Bronchial epithelial cell (primary cell): ENCODE measurements at regions not wholly inside any gene's neighbourhood (a gene's known extent, or its start where the extent isn't known, plus 50 kb on each side); places are given as distances from the start of the nearest gene placed in this dataset.

Experiments used
- DNase-seq: peaks from one replicate; pipeline ENCODE4 v3.0.0-alpha.2; 2010; ENCODE audit warnings: low read depth
- FAIRE-seq: peaks from 2 replicates; lab custom pipeline; 2011; peaks lifted over from hg19 to GRCh38; lab: Jason Lieb, UNC
- H3K27me3 ChIP-seq: 2 replicates; pipeline ENCODE4 v1.5.1; 2011; ENCODE audit warnings: low read length; ENCODE audit not compliant: control insufficient read depth, insufficient read depth
- H3K36me3 ChIP-seq: 2 replicates; pipeline ENCODE4 v1.5.1; 2011; ENCODE audit warnings: low read length; ENCODE audit not compliant: control insufficient read depth, insufficient read depth
- H3K4me3 ChIP-seq: 2 replicates; pipeline ENCODE4 v1.5.1; 2011; ENCODE audit warnings: mild to moderate bottlenecking, low read depth, low read length, control low read depth
- TF ChIP-seq, protein P1 (sequence below): IDR thresholded peaks from 2 replicates; pipeline ENCODE4 v1.5.1; 2011; ENCODE audit warnings: mild to moderate bottlenecking, moderate library complexity, low read length, control low read depth, inconsistent platforms; ENCODE audit not compliant: insufficient read depth, severe bottlenecking

GRCh38 chr10:54904833-54905232 lies 103.8 kb upstream of the PCDH15 start:
- H3K4me3 ChIP-seq = no peak overlapping the region
- H3K36me3 ChIP-seq = no peaks in the 10 kb centered on the region
- FAIRE-seq (no peak), DNase-seq (no peak)
- TF ChIP-seq, protein P1, sequence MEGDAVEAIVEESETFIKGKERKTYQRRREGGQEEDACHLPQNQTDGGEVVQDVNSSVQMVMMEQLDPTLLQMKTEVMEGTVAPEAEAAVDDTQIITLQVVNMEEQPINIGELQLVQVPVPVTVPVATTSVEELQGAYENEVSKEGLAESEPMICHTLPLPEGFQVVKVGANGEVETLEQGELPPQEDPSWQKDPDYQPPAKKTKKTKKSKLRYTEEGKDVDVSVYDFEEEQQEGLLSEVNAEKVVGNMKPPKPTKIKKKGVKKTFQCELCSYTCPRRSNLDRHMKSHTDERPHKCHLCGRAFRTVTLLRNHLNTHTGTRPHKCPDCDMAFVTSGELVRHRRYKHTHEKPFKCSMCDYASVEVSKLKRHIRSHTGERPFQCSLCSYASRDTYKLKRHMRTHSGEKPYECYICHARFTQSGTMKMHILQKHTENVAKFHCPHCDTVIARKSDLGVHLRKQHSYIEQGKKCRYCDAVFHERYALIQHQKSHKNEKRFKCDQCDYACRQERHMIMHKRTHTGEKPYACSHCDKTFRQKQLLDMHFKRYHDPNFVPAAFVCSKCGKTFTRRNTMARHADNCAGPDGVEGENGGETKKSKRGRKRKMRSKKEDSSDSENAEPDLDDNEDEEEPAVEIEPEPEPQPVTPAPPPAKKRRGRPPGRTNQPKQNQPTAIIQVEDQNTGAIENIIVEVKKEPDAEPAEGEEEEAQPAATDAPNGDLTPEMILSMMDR = no peak
- no peaks in the 10 kb centered on the region for H3K27me3 ChIP-seq

DNA sequence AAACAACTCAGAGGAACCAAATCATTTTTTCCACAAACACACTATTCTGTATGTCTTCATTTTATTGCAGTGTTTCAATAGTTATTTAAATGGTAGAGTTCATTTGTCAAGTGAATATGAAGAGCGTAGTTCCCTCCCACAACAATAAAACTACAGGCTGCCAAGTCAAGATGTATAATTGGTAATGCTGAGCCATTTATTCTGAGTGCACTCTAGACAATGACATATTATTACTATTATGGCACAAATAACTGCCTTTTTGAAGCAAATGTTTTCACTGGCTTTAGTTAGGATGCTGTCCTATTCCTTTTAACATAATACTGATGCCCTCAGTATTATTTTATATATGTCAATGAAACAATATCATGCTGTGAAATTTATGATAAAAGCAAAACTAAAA lies 102.7 kb upstream of the PCDH15 start:
- no peak for DNase-seq
- H3K36me3 ChIP-seq = no peaks in the 10 kb centered on the region
- no peaks in the 10 kb centered on the region for H3K27me3 ChIP-seq
- TF ChIP-seq, protein P1 = no peak
- FAIRE-seq = no peak
- no peak overlapping the region for H3K4me3 ChIP-seq

DNA sequence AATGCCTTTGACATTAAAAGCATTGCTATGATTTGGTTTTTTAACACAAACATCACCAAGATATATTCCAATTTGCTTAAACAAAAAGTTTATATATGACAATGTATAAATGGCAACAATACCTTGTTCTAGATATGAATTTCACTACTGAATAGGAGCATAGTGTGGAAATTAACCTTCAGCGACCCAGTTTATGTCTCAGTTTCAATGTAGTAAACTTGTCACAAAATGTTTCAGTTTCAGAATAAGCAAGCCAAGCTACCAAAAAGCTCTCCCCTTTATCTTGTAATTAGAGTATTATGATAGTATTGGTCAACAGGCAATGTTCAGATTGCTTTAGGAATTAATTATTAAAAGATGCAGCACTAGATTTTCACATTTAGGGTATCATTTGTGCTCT lies 99.6 kb upstream of the PCDH15 start:
- DNase-seq = no peak
- TF ChIP-seq, protein P1 = no peak
- no peaks in the 10 kb centered on the region for H3K36me3 ChIP-seq
- no peak for FAIRE-seq
- no peaks in the 10 kb centered on the region for H3K27me3 ChIP-seq
- no peak overlapping the region for H3K4me3 ChIP-seq

DNA sequence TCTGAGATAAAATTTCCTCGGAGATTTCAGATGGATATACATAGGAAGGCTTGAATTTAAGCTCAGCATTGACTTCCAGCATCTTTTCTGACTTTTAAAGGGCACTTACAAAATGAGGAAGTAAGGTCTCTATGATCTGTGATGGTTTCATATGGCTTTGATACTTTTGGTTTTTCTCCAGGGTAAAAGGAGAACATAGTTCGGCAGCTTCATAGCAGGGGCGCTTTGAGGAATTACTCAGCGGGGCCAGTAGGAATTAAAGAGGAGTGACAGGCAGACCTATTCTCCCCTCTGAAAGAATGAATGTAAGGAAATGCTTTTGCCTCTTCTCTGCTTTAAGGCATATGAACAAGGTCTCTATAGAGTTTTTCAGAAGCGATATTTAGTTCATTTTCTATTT lies 80.0 kb upstream of the PCDH15 start:
- FAIRE-seq (no peak), DNase-seq (no peak)
- no peaks in the 10 kb centered on the region for H3K36me3 ChIP-seq
- no peak overlapping the region for H3K4me3 ChIP-seq
- H3K27me3 ChIP-seq = no peaks in the 10 kb centered on the region
- TF ChIP-seq, protein P1 = no peak

DNA sequence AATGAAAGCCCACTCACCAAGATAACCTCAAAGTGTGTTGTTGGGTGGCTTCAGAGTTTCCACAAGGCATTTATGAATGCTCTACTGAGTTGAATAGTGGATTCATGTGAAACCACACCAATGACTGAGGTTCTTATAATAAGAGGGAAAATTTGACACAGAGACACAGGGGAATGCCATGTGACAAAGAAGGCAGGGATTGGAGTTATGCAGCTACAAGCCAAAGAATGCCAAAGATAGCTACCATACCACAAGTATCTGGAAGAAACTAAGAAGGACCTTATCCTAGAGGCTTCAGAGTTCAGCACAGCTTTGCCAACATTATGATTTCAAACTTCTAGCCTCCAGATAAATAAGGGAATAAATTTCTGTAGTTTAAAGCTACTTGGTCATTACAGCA lies 68.0 kb upstream of the PCDH15 start:
- H3K4me3 ChIP-seq = no peak overlapping the region
- H3K36me3 ChIP-seq = no peaks in the 10 kb centered on the region
- no peak for DNase-seq
- H3K27me3 ChIP-seq = no peaks in the 10 kb centered on the region
- TF ChIP-seq, protein P1 = no peak
- FAIRE-seq = no peak

- Histone ChIP-seq H3K36me3 (no peaks in the 10 kb centered on the region), H3K4me3 (no peak overlapping the region), H3K27me3 (no peaks in the 10 kb centered on the region)
- DNase-seq (no peak), FAIRE-seq (no peak)
- TF ChIP-seq, protein P1 = no peak
These were observed 65.6 kb upstream of the PCDH15 start for GRCh38 chr10:54866666-54867065.
